H1 (cell line): ENCODE measurements at regions not wholly inside any gene's neighbourhood (a gene's known extent, or its start where the extent isn't known, plus 50 kb on each side); places are given as distances from the start of the nearest gene placed in this dataset.

ENCODE experiments used
- BCL11A ChIP-seq, 2 experiments: IDR thresholded peaks; one replicate each; pipeline ENCODE4 v1.6.1; 2011; ENCODE audit warnings: low read depth in 2 of 2, low read length in 2 of 2, mild to moderate bottlenecking in 2 of 2
- CHD1 ChIP-seq: IDR thresholded peaks from 2 replicates; pipeline ENCODE4 v1.6.1; 2012; ENCODE audit warnings: low read depth, low read length, improper control_type of control experiment
- EGR1 ChIP-seq: IDR thresholded peaks from 2 replicates; pipeline ENCODE4 v1.6.1; 2011; ENCODE audit warnings: low read depth, low read length, borderline replicate concordance
- EP300 ChIP-seq, 2 experiments: IDR thresholded peaks; 1 replicate in 1 of 2; 2 replicates in 1 of 2; pipeline ENCODE4 v1.6.1; 2011 to 2012; ENCODE audit warnings: low read depth in 2 of 2, low read length in 2 of 2, mild to moderate bottlenecking in 2 of 2, borderline replicate concordance in 1 of 2, inconsistent platforms in 1 of 2, moderate library complexity in 1 of 2
- EZH2 ChIP-seq: fragments of 200-600 bp; sonication (generic); IDR thresholded peaks from 2 replicates; pipeline ENCODE4 v1.7.1; 2012; ENCODE audit warnings: low read depth, mild to moderate bottlenecking, moderate library complexity, low read length, inconsistent platforms; ENCODE audit not compliant: severe bottlenecking
- KDM1A ChIP-seq: fragments of 200-600, 300-600 bp; sonication (generic); IDR thresholded peaks from 2 replicates; pipeline ENCODE4 v1.7.1; 2016; ENCODE audit warnings: mild to moderate bottlenecking, low read length, borderline replicate concordance
- POLR2A ChIP-seq, 2 experiments: IDR thresholded peaks; 1 replicate in 1 of 2; 2 replicates in 1 of 2; pipeline ENCODE4 v1.6.1; 2011; ENCODE audit warnings: low read depth in 2 of 2, low read length in 2 of 2, mild to moderate bottlenecking in 2 of 2; ENCODE audit errors: control extremely low read depth in 1 of 2
- RFX5 ChIP-seq: IDR thresholded peaks from 2 replicates; pipeline ENCODE4 v1.6.1; 2011; ENCODE audit warnings: low read depth, low read length, improper control_type of control experiment, borderline replicate concordance
- SUZ12 ChIP-seq: fragments of 200-600 bp; sonication (generic); IDR thresholded peaks from 2 replicates; pipeline ENCODE4 v1.6.1; 2012; ENCODE audit warnings: mild to moderate bottlenecking, inconsistent platforms, low read length, moderate library complexity, mixed read lengths
- TF ChIP-seq, protein P1 (sequence below), 3 experiments: IDR thresholded peaks; 1 replicate in 2 of 3; 2 replicates in 1 of 3; pipeline versions ENCODE4 v1.5.1 to v1.6.1; 2011; ENCODE audit warnings: low read length in 3 of 3, mild to moderate bottlenecking in 3 of 3, inconsistent platforms in 2 of 3, low read depth in 1 of 3, moderate library complexity in 1 of 3; ENCODE audit not compliant: insufficient read depth in 1 of 3; ENCODE audit errors: control extremely low read depth in 1 of 3
- TF ChIP-seq, protein P2 (sequence below): IDR thresholded peaks from 2 replicates; pipeline ENCODE4 v1.6.1; 2011; ENCODE audit warnings: low read length, improper control_type of control experiment

DNA sequence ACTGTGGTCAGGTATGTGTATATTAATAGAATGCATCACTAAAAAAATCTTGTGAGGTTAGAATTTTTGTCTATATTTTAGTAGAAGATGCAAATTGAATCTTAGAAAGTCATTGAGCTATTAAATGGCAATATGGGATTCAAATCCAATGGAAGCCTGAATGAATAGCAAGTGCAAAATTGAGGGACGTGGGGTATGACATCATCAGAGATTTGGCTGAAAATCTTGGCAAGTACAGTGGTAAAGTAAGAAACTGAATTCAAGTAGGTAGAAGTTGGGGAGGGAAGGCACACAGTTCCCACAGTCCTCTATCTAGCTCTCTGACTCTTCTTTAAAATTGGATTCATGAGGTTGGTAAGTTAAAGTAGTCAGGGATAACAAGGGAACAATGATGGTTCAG is 97.4 kb upstream of the SSTR1 start:
- TF ChIP-seq EP300 (IDR thresholded peaks at IDR 0.05; ENCODE audit: borderline replicate concordance in 1 of 2, low read depth in 2 of 2, low read length in 2 of 2) = no peak
- TF ChIP-seq KDM1A = no peak
- no peak for TF ChIP-seq RFX5
- TF ChIP-seq EZH2 = no peak
- TF ChIP-seq, protein P1, sequence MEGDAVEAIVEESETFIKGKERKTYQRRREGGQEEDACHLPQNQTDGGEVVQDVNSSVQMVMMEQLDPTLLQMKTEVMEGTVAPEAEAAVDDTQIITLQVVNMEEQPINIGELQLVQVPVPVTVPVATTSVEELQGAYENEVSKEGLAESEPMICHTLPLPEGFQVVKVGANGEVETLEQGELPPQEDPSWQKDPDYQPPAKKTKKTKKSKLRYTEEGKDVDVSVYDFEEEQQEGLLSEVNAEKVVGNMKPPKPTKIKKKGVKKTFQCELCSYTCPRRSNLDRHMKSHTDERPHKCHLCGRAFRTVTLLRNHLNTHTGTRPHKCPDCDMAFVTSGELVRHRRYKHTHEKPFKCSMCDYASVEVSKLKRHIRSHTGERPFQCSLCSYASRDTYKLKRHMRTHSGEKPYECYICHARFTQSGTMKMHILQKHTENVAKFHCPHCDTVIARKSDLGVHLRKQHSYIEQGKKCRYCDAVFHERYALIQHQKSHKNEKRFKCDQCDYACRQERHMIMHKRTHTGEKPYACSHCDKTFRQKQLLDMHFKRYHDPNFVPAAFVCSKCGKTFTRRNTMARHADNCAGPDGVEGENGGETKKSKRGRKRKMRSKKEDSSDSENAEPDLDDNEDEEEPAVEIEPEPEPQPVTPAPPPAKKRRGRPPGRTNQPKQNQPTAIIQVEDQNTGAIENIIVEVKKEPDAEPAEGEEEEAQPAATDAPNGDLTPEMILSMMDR (IDR thresholded peaks at IDR 0.05; ENCODE audit: control extremely low read depth in 1 of 3, insufficient read depth in 1 of 3, low read depth in 1 of 3, low read length in 3 of 3) = no peak
- TF ChIP-seq, protein P2, sequence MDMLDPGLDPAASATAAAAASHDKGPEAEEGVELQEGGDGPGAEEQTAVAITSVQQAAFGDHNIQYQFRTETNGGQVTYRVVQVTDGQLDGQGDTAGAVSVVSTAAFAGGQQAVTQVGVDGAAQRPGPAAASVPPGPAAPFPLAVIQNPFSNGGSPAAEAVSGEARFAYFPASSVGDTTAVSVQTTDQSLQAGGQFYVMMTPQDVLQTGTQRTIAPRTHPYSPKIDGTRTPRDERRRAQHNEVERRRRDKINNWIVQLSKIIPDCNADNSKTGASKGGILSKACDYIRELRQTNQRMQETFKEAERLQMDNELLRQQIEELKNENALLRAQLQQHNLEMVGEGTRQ = no peak
- TF ChIP-seq POLR2A (IDR thresholded peaks at IDR 0.05; ENCODE audit: control extremely low read depth in 1 of 2, low read depth in 2 of 2, low read length in 2 of 2) = no peak
- TF ChIP-seq SUZ12 = no peak
- TF ChIP-seq CHD1 = no peak
- TF ChIP-seq BCL11A (IDR thresholded peaks at IDR 0.05; ENCODE audit: low read depth in 2 of 2, low read length in 2 of 2) = no peak
- TF ChIP-seq EGR1 = no peak
